Neural progenitor cell (in vitro differentiated cells): ENCODE measurements at regions not wholly inside any gene's neighbourhood (a gene's known extent, or its start where the extent isn't known, plus 50 kb on each side); places are given as distances from the start of the nearest gene placed in this dataset.

ENCODE experiments used
- DNase-seq: peaks from one replicate; pipeline ENCODE4 v3.0.0-alpha.2; 2016; ENCODE audit warnings: low spot score
- H2AFZ ChIP-seq: fragments of 200-600 bp; sonication (generic); replicated peaks from 2 replicates; pipeline ENCODE4 v1.6.1; 2016; ENCODE audit warnings: antibody characterized with exemption
- H3F3A ChIP-seq: fragments of 200-600 bp; sonication (generic); 2 replicates; pipeline ENCODE4 v1.6.1; 2016; ENCODE audit warnings: antibody characterized with exemption, low read depth
- H3K27ac ChIP-seq: fragments of 200-600 bp; sonication (generic); 2 replicates; pipeline ENCODE4 v1.5.1; 2016; ENCODE audit warnings: mild to moderate bottlenecking
- H3K27me3 ChIP-seq: fragments of 200-600 bp; sonication (generic); 2 replicates; pipeline ENCODE4 v1.6.1; 2016; ENCODE audit warnings: mild to moderate bottlenecking, moderate library complexity
- H3K36me3 ChIP-seq: fragments of 200-600 bp; sonication (generic); 2 replicates; pipeline ENCODE4 v1.5.1; 2016
- H3K4me1 ChIP-seq: fragments of 200-600 bp; sonication (generic); 2 replicates; pipeline ENCODE4 v1.6.1; 2016; ENCODE audit warnings: mixed run types
- H3K4me2 ChIP-seq: fragments of 200-600 bp; sonication (generic); 2 replicates; pipeline ENCODE4 v1.6.1; 2016
- H3K4me3 ChIP-seq: fragments of 200-600 bp; sonication (generic); 2 replicates; pipeline ENCODE4 v1.5.1; 2016
- H3K79me2 ChIP-seq: fragments of 200-600 bp; sonication (generic); 2 replicates; pipeline ENCODE4 v1.6.1; 2016; ENCODE audit warnings: low read depth
- H3K9ac ChIP-seq: fragments of 200-600 bp; sonication (generic); 2 replicates; pipeline ENCODE4 v1.6.1; 2016
- H3K9me3 ChIP-seq: fragments of 200-600 bp; sonication (generic); 2 replicates; pipeline ENCODE4 v1.5.1; 2016; ENCODE audit warnings: low read depth
- H4K20me1 ChIP-seq: fragments of 200-600 bp; sonication (generic); 2 replicates; pipeline ENCODE4 v1.6.1; 2016; ENCODE audit warnings: low read depth
- H3K27ac Mint-ChIP-seq: 3 replicates; pipeline ENCODE4 v1.8.0; 2021; ENCODE audit warnings: mixed read lengths
- H3K27me3 Mint-ChIP-seq: 2 replicates; pipeline ENCODE4 v1.8.0; 2022; ENCODE audit warnings: low read depth, mild to moderate bottlenecking, inconsistent platforms, moderate library complexity, mixed read lengths; ENCODE audit not compliant: insufficient read depth
- H3K36me3 Mint-ChIP-seq: 3 replicates; pipeline ENCODE4 v1.8.0; 2021; ENCODE audit warnings: mixed read lengths
- H3K4me1 Mint-ChIP-seq: 3 replicates; pipeline ENCODE4 v1.8.0; 2021; ENCODE audit warnings: mixed read lengths
- H3K4me3 Mint-ChIP-seq: 3 replicates; pipeline ENCODE4 v1.8.0; 2021; ENCODE audit warnings: mild to moderate bottlenecking, moderate library complexity, mixed read lengths
- H3K9me3 Mint-ChIP-seq: 3 replicates; pipeline ENCODE4 v1.8.0; 2020; ENCODE audit warnings: mixed read lengths
- CTCF ChIP-seq: fragments of 200-600 bp; sonication (generic); IDR thresholded peaks from 2 replicates; pipeline ENCODE4 v1.5.1; 2017; ENCODE audit warnings: antibody characterized with exemption, mild to moderate bottlenecking
- EZH2 ChIP-seq: fragments of 200-600 bp; sonication (generic); IDR thresholded peaks from 2 replicates; pipeline ENCODE4 v1.6.1; 2017; ENCODE audit warnings: antibody characterized with exemption, mild to moderate bottlenecking, moderate library complexity
- EZH2phosphoT487 ChIP-seq: fragments of 200-600 bp; sonication (generic); IDR thresholded peaks from 2 replicates; pipeline ENCODE4 v1.6.1; 2017; ENCODE audit warnings: antibody characterized with exemption

- Mint-ChIP-seq H3K4me3 (no peak overlapping the region), H3K27me3 (no peaks in the 10 kb centered on the region), H3K4me1 (peaks cover 9% of the 10 kb centered on the region), H3K9me3 (no peaks in the 10 kb centered on the region), H3K27ac (no peak overlapping the region), H3K36me3 (peaks cover 8% of the 10 kb centered on the region)
- Histone ChIP-seq H3K9me3 (no peaks in the 10 kb centered on the region), H3K4me3 (no peak overlapping the region), H3K27ac (no peak overlapping the region), H3K79me2 (no peaks in the 10 kb centered on the region), H3K4me2 (no peak overlapping the region), H3K4me1 (peaks cover 6% of the 10 kb centered on the region), H3K9ac (no peak overlapping the region), H3K27me3 (no peaks in the 10 kb centered on the region), H2AFZ (no peak overlapping the region), H3F3A (no peaks in the 10 kb centered on the region), H3K36me3 (no peaks in the 10 kb centered on the region), H4K20me1 (no peaks in the 10 kb centered on the region)
- no peak for DNase-seq
- TF ChIP-seq EZH2phosphoT487 (no peak), EZH2 (no peak), CTCF (no peak)
Observed at GRCh38 chr1:81374481-81374880, 426.3 kb upstream of the ADGRL2 start.

- Mint-ChIP-seq H3K9me3 (no peaks in the 10 kb centered on the region), H3K4me1 (peaks cover 18% of the 10 kb centered on the region), H3K27me3 (peaks cover 2% of the 10 kb centered on the region), H3K27ac (no peak overlapping the region), H3K36me3 (peaks cover 9% of the 10 kb centered on the region), H3K4me3 (no peak overlapping the region)
- Histone ChIP-seq H4K20me1 (no peaks in the 10 kb centered on the region), H3K4me1 (peaks cover 11% of the 10 kb centered on the region), H3K79me2 (no peaks in the 10 kb centered on the region), H3K36me3 (no peaks in the 10 kb centered on the region), H3K4me2 (no peak overlapping the region), H3K4me3 (no peak overlapping the region), H2AFZ (no peak overlapping the region), H3K9ac (no peak overlapping the region), H3K27ac (no peak overlapping the region), H3F3A (no peaks in the 10 kb centered on the region), H3K9me3 (no peaks in the 10 kb centered on the region), H3K27me3 (no peaks in the 10 kb centered on the region)
- no peak for DNase-seq
- no peak for TF ChIP-seq EZH2phosphoT487
- TF ChIP-seq EZH2: no peak
- TF ChIP-seq CTCF: no peak
Observed at GRCh38 chr1:81371864-81372263, 428.9 kb upstream of the ADGRL2 start.

- DNase-seq: no peak
- Histone ChIP-seq H2AFZ (no peak overlapping the region), H3K27ac (no peak overlapping the region), H3K4me1 (peaks cover 11% of the 10 kb centered on the region), H3K4me3 (no peak overlapping the region), H3F3A (no peaks in the 10 kb centered on the region), H3K9me3 (no peaks in the 10 kb centered on the region), H4K20me1 (no peaks in the 10 kb centered on the region), H3K27me3 (no peaks in the 10 kb centered on the region), H3K79me2 (no peaks in the 10 kb centered on the region), H3K4me2 (peak overlapping the region; percentile 30), H3K36me3 (no peaks in the 10 kb centered on the region), H3K9ac (no peak overlapping the region)
- Mint-ChIP-seq H3K27ac (no peak overlapping the region), H3K4me1 (peaks cover 18% of the 10 kb centered on the region), H3K36me3 (peaks cover 9% of the 10 kb centered on the region), H3K27me3 (peaks cover 2% of the 10 kb centered on the region), H3K4me3 (no peak overlapping the region), H3K9me3 (no peaks in the 10 kb centered on the region)
- no peak for TF ChIP-seq CTCF
- no peak for TF ChIP-seq EZH2phosphoT487
- no peak for TF ChIP-seq EZH2
Observed at GRCh38 chr1:81369833-81370232, 430.9 kb upstream of the ADGRL2 start.
